MM.1S (cell line): ENCODE measurements at regions not wholly inside any gene's neighbourhood (a gene's known extent, or its start where the extent isn't known, plus 50 kb on each side); places are given as distances from the start of the nearest gene placed in this dataset.

Experiments used
- CTCF ChIP-seq: fragments of 300-600 bp; sonication (generic); IDR thresholded peaks from 2 replicates; pipeline ENCODE4 v1.5.1; 2016; ENCODE audit warnings: antibody characterized with exemption, low read length, mixed read lengths
- EZH2 ChIP-seq: fragments of 300-600 bp; sonication (generic); optimal IDR thresholded peaks from 2 replicates; pipeline ENCODE3; 2017; ENCODE audit warnings: low read depth, mild to moderate bottlenecking, antibody characterized with exemption, low read length, mixed read lengths
- EZH2phosphoT487 ChIP-seq: fragments of 300-600 bp; sonication (generic); IDR thresholded peaks from 2 replicates; pipeline ENCODE4 v1.6.1; 2018; ENCODE audit warnings: antibody characterized with exemption, low read length

GRCh38 chr17:70934835-70935234 lies 765.5 kb downstream of the KCNJ2 start:
- TF ChIP-seq EZH2 (no peak), CTCF (no peak), EZH2phosphoT487 (no peak)
